Ovary (tissue), 7 donors: ENCODE measurements at regions not wholly inside any gene's neighbourhood (a gene's known extent, or its start where the extent isn't known, plus 50 kb on each side); places are given as distances from the start of the nearest gene placed in this dataset.

Experiments
- DNase-seq, 5 donors: peaks; one replicate each; pipeline ENCODE4 v3.0.0-alpha.2; 2019 to 2020
- H3K27ac ChIP-seq, 2 donors: fragments of 200-600 bp; one replicate each; pipeline versions ENCODE4 v1.5.1 to v1.8.0; 2019 to 2022
- H3K27me3 ChIP-seq: fragments of 200-600 bp; one replicate; pipeline ENCODE4 v1.8.0; 2022
- H3K36me3 ChIP-seq: fragments of 200-600 bp; sonication (generic); one replicate; pipeline ENCODE4 v1.5.1; 2019
- H3K4me1 ChIP-seq: one replicate; pipeline ENCODE4 v1.8.1; 2013; ENCODE audit warnings: mild to moderate bottlenecking, moderate library complexity; ENCODE audit not compliant: insufficient read depth
- H3K4me3 ChIP-seq: fragments of 200-600 bp; sonication (generic); one replicate; pipeline ENCODE4 v1.5.1; 2017
- H3K9me3 ChIP-seq, 2 donors: fragments of 200-600 bp in 1 of 2; sonication (generic) in 1 of 2; one replicate each; pipeline versions ENCODE4 v1.5.1 to v1.8.1; 2013 to 2019; ENCODE audit warnings: mild to moderate bottlenecking in 1 of 2, moderate library complexity in 1 of 2
- CTCF ChIP-seq, 3 donors: fragments of 450-650 bp in 2 of 3; fragments of 200-600 bp in 1 of 3; IDR thresholded peaks; one replicate each; pipeline versions ENCODE4 v1.5.1 to v1.8.0; 2016 to 2022; ENCODE audit warnings: antibody characterized with exemption in 3 of 3, mild to moderate bottlenecking in 1 of 3
- EP300 ChIP-seq: sonication (generic); formaldehyde crosslinking; IDR thresholded peaks from one replicate; pipeline ENCODE4 v1.6.1; 2017; ENCODE audit warnings: antibody characterized with exemption
- POLR2A ChIP-seq: fragments of 450-650 bp; IDR thresholded peaks from one replicate; pipeline ENCODE4 v1.6.1; 2017; ENCODE audit warnings: antibody characterized with exemption, mild to moderate bottlenecking, moderate library complexity
- WGBS, 3 donors: extraction: QIAGEN DNeasy Blood & Tissue Kit in 1 of 3; methylation state at CpG; one replicate each; pipeline versions ENCODE4 v1.1.5 to v1.1.7; 2013 to 2017; 5-methylcytosine and 5-hydroxymethylcytosine counted together
- intact Hi-C, 4 donors: fragments of 100-400 bp; cut with DNase I; formaldehyde crosslinking; loops; one replicate each; pipeline versions ENCODE4 v1.11.0 to v1.15.1; 2022 to 2023
- donor health status: DM: no; HTN: no; CAD: no; lungs with moderate emphysema.
- donor health status: DM: no; HTN: no; CAD: no.
- donor health status: Bipolar disorder and iron deficiency.
- donor health status: DM: no; HTN: no; CAD: no.
- donor health status: DM: yes; HTN: yes; CAD: no.

- no peak overlapping the region for H3K4me3 ChIP-seq
- WGBS, 3 donors, result 95 to 96% (median 96%) methylated on average over 2 of the region's 2 CpGs
- no peak for TF ChIP-seq EP300
- no peak for TF ChIP-seq POLR2A
- no peak for TF ChIP-seq CTCF (IDR thresholded peaks at IDR 0.05)
- intact Hi-C loops, result no loop called here
- no peak overlapping the region for H3K27ac ChIP-seq
- DNase-seq, result no peak
- H3K36me3 ChIP-seq, result no peaks in the 10 kb centered on the region
- no peaks in the 10 kb centered on the region for H3K27me3 ChIP-seq
- no peaks in the 10 kb centered on the region for H3K9me3 ChIP-seq
- H3K4me1 ChIP-seq, result no peaks in the 10 kb centered on the region
These were observed 151.2 kb upstream of the DST start for GRCh38 chr6:56793938-56794337.

GRCh38 chr6:56790414-56790813 is 147.7 kb upstream of the DST start:
- no peak overlapping the region for H3K4me3 ChIP-seq
- H3K27me3 ChIP-seq, result no peaks in the 10 kb centered on the region
- no peaks in the 10 kb centered on the region for H3K36me3 ChIP-seq
- intact Hi-C loops, result no loop called here
- H3K9me3 ChIP-seq, result no peaks in the 10 kb centered on the region
- TF ChIP-seq POLR2A (no peak), CTCF (IDR thresholded peaks at IDR 0.05) (no peak), EP300 (no peak)
- no peak for DNase-seq
- H3K27ac ChIP-seq, result no peak overlapping the region
- H3K4me1 ChIP-seq, result no peaks in the 10 kb centered on the region

DNA sequence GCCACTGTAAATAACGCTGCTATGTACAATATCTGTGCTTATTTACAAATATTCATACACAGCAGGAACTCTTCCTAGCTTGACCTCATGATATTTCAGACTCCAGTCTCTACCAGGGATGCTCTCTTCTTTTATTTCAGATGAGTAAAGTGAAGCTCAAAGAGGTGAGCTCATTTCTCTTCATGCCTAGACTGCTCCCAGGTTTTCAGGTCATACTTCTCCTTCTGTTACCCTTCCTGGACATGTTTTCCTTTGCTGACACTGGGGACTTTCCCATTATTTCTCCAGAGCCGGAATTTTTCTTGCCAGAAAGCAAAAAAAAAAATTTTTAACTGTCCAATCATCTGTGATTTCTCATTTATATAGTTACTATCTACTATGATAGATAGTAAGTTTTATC is 147.2 kb upstream of the DST start:
- H3K4me3 ChIP-seq, result no peak overlapping the region
- H3K9me3 ChIP-seq, result no peaks in the 10 kb centered on the region
- DNase-seq, result no peak
- TF ChIP-seq CTCF (IDR thresholded peaks at IDR 0.05) (no peak), POLR2A (no peak), EP300 (no peak)
- no peaks in the 10 kb centered on the region for H3K27me3 ChIP-seq
- no peaks in the 10 kb centered on the region for H3K36me3 ChIP-seq
- 65 to 73% (median 73%) methylated on average over 2 of the region's 2 CpGs for WGBS, 3 donors
- no peaks in the 10 kb centered on the region for H3K4me1 ChIP-seq
- H3K27ac ChIP-seq, result no peak overlapping the region
- intact Hi-C loops, result no loop called here

- TF ChIP-seq CTCF (IDR thresholded peaks at IDR 0.05) (no peak), POLR2A (no peak), EP300 (no peak)
- 95 to 99% (median 96%) methylated on average over 1 of the region's 1 CpG for whole genome bisulfite sequencing, 3 donors
- DNase-seq, result no peak
- Histone ChIP-seq H3K4me3 (no peak overlapping the region), H3K36me3 (no peaks in the 10 kb centered on the region), H3K27me3 (no peaks in the 10 kb centered on the region), H3K4me1 (no peaks in the 10 kb centered on the region), H3K9me3 (no peaks in the 10 kb centered on the region), H3K27ac (no peak overlapping the region)
- intact Hi-C loops, result no loop called here
These were observed 146.7 kb upstream of the DST start for GRCh38 chr6:56789342-56789741.

DNA sequence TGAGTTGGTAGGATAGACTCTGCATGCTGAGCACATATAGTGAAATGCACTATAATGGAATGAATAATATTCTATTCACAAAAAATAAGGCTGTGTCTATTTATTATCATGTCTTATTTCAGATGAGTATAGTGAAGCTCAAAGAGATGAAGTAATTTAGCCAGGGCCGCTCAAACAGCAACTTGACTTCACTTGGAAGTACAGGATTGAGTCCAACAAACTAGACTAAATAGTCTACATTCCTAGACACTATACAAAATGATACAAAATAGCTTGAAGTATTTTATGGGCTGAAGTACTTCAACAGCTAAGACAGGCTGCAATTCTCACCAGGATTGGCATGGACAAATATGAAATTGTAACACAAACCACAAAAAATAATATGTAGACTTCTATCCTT is 144.5 kb upstream of the DST start:
- DNase-seq, result no peak
- intact Hi-C loops, result no loop called here
- 63 to 86% (median 71%) methylated on average over 1 of the region's 1 CpG for WGBS, 3 donors

More for the DNA sequence above, 144.5 kb upstream of the DST start:
- no peak overlapping the region for H3K27ac ChIP-seq
- TF ChIP-seq CTCF (IDR thresholded peaks at IDR 0.05) (no peak), EP300 (no peak), POLR2A (no peak)
- no peaks in the 10 kb centered on the region for H3K9me3 ChIP-seq
- no peaks in the 10 kb centered on the region for H3K27me3 ChIP-seq
- no peaks in the 10 kb centered on the region for H3K36me3 ChIP-seq
- no peak overlapping the region for H3K4me3 ChIP-seq
- no peaks in the 10 kb centered on the region for H3K4me1 ChIP-seq
